WERI-Rb-1 (cell line): ENCODE measurements at regions not wholly inside any gene's neighbourhood (a gene's known extent, or its start where the extent isn't known, plus 50 kb on each side); places are given as distances from the start of the nearest gene placed in this dataset.
"Not testable (repeated sequence)": the region's sequence is repeated elsewhere in the genome, so short reads cannot be mapped to it uniquely, and the experiment has no call there.

ENCODE experiments used
- DNase-seq: peaks from one replicate; pipeline ENCODE4 v3.0.0-alpha.2; 2020
- H3K27ac ChIP-seq: fragments of 250-450 bp; sonication (Bioruptor Pico); 2 replicates; pipeline ENCODE4 v1.5.1; 2020; ENCODE audit warnings: mild to moderate bottlenecking, moderate library complexity
- H3K27me3 ChIP-seq: fragments of 250-450 bp; sonication (Bioruptor Pico); 2 replicates; pipeline ENCODE4 v1.5.1; 2021; ENCODE audit warnings: mild to moderate bottlenecking, low read depth, moderate library complexity; ENCODE audit not compliant: insufficient read depth, severe bottlenecking
- H3K36me3 ChIP-seq: fragments of 250-450 bp; sonication (Bioruptor Pico); 2 replicates; pipeline ENCODE4 v1.5.1; 2020; ENCODE audit warnings: mild to moderate bottlenecking, moderate library complexity
- H3K4me3 ChIP-seq: 2 replicates; pipeline ENCODE4 v1.5.1; 2011; ENCODE audit warnings: low read depth, mild to moderate bottlenecking, control low read depth, low read length
- H3K9me3 ChIP-seq: fragments of 250-450 bp; sonication (Bioruptor Pico); 2 replicates; pipeline ENCODE4 v1.5.1; 2021; ENCODE audit warnings: mild to moderate bottlenecking, moderate library complexity; ENCODE audit not compliant: severe bottlenecking
- CTCF ChIP-seq: IDR thresholded peaks from 2 replicates; pipeline ENCODE4 v1.5.1; 2011; ENCODE audit warnings: low read depth, mild to moderate bottlenecking, control low read depth, inconsistent platforms, low read length

GRCh38 chr2:111517050-111517720, 366.8 kb downstream of the ANAPC1 start:
- H3K27ac ChIP-seq, H3K9me3 ChIP-seq, DNase-seq: not testable (repeated sequence)

GRCh38 chr2:111517721-111518053, 366.3 kb downstream of the ANAPC1 start:
- peaks cover 38% of the 10 kb centered on the region for H3K27me3 ChIP-seq
- H3K4me3 ChIP-seq, H3K9me3 ChIP-seq, H3K27ac ChIP-seq, H3K36me3 ChIP-seq, DNase-seq: not testable (repeated sequence)

More at GRCh38 chr2:111517050-111517720, 366.8 kb downstream of the ANAPC1 start:
- peaks cover 33% of the 10 kb centered on the region for H3K27me3 ChIP-seq
- not testable (repeated sequence) for H3K4me3 ChIP-seq, H3K36me3 ChIP-seq

GRCh38 chr2:111519071-111519470, 364.9 kb downstream of the ANAPC1 start:
- DNase-seq: no peak
- no peaks in the 10 kb centered on the region for H3K36me3 ChIP-seq

GRCh38 chr2:111522231-111522768, 361.7 kb downstream of the ANAPC1 start:
- H3K9me3 ChIP-seq: no peaks in the 10 kb centered on the region
- TF ChIP-seq CTCF: no peak
- H3K27me3 ChIP-seq: peaks cover 59% of the 10 kb centered on the region
- H3K27ac ChIP-seq: no peak overlapping the region
- no peak overlapping the region for H3K4me3 ChIP-seq
- H3K36me3 ChIP-seq: no peaks in the 10 kb centered on the region
- DNase-seq: no peak

More at GRCh38 chr2:111519071-111519470, 364.9 kb downstream of the ANAPC1 start:
- Histone ChIP-seq H3K9me3 (no peaks in the 10 kb centered on the region), H3K27me3 (peaks cover 52% of the 10 kb centered on the region), H3K4me3 (no peak overlapping the region), H3K27ac (no peak overlapping the region)
- TF ChIP-seq CTCF: no peak

- H3K36me3 ChIP-seq: no peaks in the 10 kb centered on the region
- peaks cover 59% of the 10 kb centered on the region for H3K27me3 ChIP-seq
- DNase-seq: no peak
- no peak for TF ChIP-seq CTCF
- no peak overlapping the region for H3K27ac ChIP-seq
- H3K9me3 ChIP-seq: no peaks in the 10 kb centered on the region
- H3K4me3 ChIP-seq: no peak overlapping the region
Measured at GRCh38 chr2:111523009-111523408, 361.0 kb downstream of the ANAPC1 start.

- H3K9me3 ChIP-seq, H3K4me3 ChIP-seq, H3K27ac ChIP-seq, DNase-seq, H3K36me3 ChIP-seq: not testable (repeated sequence)
- H3K27me3 ChIP-seq: peaks cover 50% of the 10 kb centered on the region
Measured at GRCh38 chr2:111525026-111525425, 359.0 kb downstream of the ANAPC1 start.

GRCh38 chr2:111526041-111526639, 357.9 kb downstream of the ANAPC1 start:
- not testable (repeated sequence) for H3K27ac ChIP-seq, H3K36me3 ChIP-seq, H3K4me3 ChIP-seq, H3K9me3 ChIP-seq, DNase-seq
- H3K27me3 ChIP-seq: peaks cover 39% of the 10 kb centered on the region

- peaks cover 22% of the 10 kb centered on the region for H3K27me3 ChIP-seq
- not testable (repeated sequence) for H3K9me3 ChIP-seq, H3K36me3 ChIP-seq, H3K4me3 ChIP-seq, H3K27ac ChIP-seq, DNase-seq
Measured at GRCh38 chr2:111527707-111528400, 356.1 kb downstream of the ANAPC1 start.

GRCh38 chr2:111529022-111529421, 355.0 kb downstream of the ANAPC1 start:
- not testable (repeated sequence) for DNase-seq, H3K27me3 ChIP-seq, H3K4me3 ChIP-seq, H3K27ac ChIP-seq, H3K36me3 ChIP-seq, H3K9me3 ChIP-seq

- H3K9me3 ChIP-seq: not testable (repeated sequence)
Measured at GRCh38 chr2:111530239-111530965, 353.6 kb downstream of the ANAPC1 start.

More at GRCh38 chr2:111530239-111530965, 353.6 kb downstream of the ANAPC1 start:
- not testable (repeated sequence) for DNase-seq, H3K36me3 ChIP-seq, H3K27ac ChIP-seq, H3K4me3 ChIP-seq
- H3K27me3 ChIP-seq: peaks cover 10% of the 10 kb centered on the region
